HepG2 (cell line): ENCODE measurements at regions not wholly inside any gene's neighbourhood (a gene's known extent, or its start where the extent isn't known, plus 50 kb on each side); places are given as distances from the start of the nearest gene placed in this dataset.

Experiments
- DPF2 ChIP-seq: sonication (generic); formaldehyde crosslinking; IDR thresholded peaks from 2 replicates; pipeline ENCODE4 v1.4.0; 2020; ENCODE audit warnings: mild to moderate bottlenecking, low read depth, missing genetic modification reagents, borderline replicate concordance
- IRF2 ChIP-seq: IDR thresholded peaks from 2 replicates; pipeline ENCODE4 v1.6.1; 2018; ENCODE audit warnings: missing genetic modification reagents, missing compliant biosample characterization
- MAFF ChIP-seq: IDR thresholded peaks from 2 replicates; pipeline ENCODE4 v1.6.1; 2011; ENCODE audit warnings: low read depth, low read length, improper control_type of control experiment
- NBN ChIP-seq: fragments of 450-650 bp; conservative IDR thresholded peaks from 2 replicates; pipeline ENCODE4 v1.6.1; 2017
- NR3C1 ChIP-seq: sonication (generic); formaldehyde crosslinking; IDR thresholded peaks from 2 replicates; pipeline ENCODE4 v1.4.0; 2020; ENCODE audit warnings: missing genetic modification reagents
- SMARCC2 ChIP-seq: fragments of 450-650 bp; IDR thresholded peaks from 2 replicates; pipeline ENCODE4 v1.6.1; 2017; ENCODE audit warnings: antibody characterized with exemption, mild to moderate bottlenecking
- YY1 ChIP-seq: IDR thresholded peaks from 2 replicates; pipeline ENCODE4 v1.6.1; 2011; ENCODE audit warnings: low read length, low read depth, moderate library complexity, mild to moderate bottlenecking; ENCODE audit not compliant: insufficient read depth, insufficient replicate concordance
- ZFY ChIP-seq: sonication (generic); formaldehyde crosslinking; IDR thresholded peaks from 2 replicates; pipeline ENCODE4 v1.4.0; 2020; ENCODE audit warnings: missing genetic modification reagents
- TF ChIP-seq, protein P1 (sequence below): sonication (generic); formaldehyde crosslinking; IDR thresholded peaks from 2 replicates; pipeline ENCODE4 v1.5.0; 2020; ENCODE audit warnings: mild to moderate bottlenecking, missing genetic modification reagents, moderate library complexity

DNA sequence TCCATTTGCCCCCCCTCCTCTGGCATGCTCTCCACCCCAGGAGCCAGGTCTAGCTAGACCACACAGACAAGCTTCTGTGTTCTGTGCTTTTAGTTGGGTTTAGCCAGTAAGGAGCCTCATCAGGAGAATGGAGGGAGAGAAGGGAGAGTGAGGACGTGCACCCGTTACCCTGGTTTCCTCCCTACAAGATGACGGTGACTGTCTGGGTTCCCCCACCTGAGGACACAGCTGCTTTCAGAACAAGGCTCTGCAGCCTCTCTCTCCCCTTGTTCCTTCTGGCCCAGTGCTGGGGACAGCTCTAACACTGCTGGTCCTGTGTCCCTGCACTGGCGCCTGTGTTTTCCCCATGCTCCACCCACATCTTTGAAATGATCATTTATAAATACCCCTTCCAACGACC is 184.4 kb upstream of the GALNT2 start:
- TF ChIP-seq, protein P1, sequence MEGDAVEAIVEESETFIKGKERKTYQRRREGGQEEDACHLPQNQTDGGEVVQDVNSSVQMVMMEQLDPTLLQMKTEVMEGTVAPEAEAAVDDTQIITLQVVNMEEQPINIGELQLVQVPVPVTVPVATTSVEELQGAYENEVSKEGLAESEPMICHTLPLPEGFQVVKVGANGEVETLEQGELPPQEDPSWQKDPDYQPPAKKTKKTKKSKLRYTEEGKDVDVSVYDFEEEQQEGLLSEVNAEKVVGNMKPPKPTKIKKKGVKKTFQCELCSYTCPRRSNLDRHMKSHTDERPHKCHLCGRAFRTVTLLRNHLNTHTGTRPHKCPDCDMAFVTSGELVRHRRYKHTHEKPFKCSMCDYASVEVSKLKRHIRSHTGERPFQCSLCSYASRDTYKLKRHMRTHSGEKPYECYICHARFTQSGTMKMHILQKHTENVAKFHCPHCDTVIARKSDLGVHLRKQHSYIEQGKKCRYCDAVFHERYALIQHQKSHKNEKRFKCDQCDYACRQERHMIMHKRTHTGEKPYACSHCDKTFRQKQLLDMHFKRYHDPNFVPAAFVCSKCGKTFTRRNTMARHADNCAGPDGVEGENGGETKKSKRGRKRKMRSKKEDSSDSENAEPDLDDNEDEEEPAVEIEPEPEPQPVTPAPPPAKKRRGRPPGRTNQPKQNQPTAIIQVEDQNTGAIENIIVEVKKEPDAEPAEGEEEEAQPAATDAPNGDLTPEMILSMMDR = no peak
- TF ChIP-seq IRF2 (CRISPR knock-in tag) (no peak), ZFY (CRISPR knock-in tag) (no peak), DPF2 (CRISPR knock-in tag) (no peak), SMARCC2 (no peak), MAFF (no peak), NR3C1 (no peak), YY1 (no peak), NBN (no peak)
